ENCODE measurements at regions not wholly inside any gene's neighbourhood (a gene's known extent, or its start where the extent isn't known, plus 50 kb on each side); places are given as distances from the start of the nearest gene placed in this dataset.

DNA sequence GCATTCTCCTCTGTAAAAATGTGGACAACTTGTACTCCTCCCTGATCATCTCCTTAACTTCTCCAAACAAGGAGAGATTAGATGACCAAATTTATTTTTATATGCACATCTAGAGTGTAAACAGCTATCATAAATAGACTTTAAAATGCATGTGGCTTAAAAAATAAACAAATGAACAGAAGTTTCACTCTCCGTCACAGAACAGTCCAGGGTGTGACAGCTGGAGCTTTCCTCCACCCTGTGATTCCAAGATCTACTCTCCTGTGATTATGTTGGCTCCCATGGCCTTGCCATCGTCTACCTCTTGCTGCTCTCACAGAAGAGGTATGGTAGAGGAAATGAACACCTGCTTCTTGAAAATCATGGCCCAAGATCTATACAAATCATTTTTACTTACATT is 560.2 kb downstream of the TOX3 start:
- TF ChIP-seq, protein P1, sequence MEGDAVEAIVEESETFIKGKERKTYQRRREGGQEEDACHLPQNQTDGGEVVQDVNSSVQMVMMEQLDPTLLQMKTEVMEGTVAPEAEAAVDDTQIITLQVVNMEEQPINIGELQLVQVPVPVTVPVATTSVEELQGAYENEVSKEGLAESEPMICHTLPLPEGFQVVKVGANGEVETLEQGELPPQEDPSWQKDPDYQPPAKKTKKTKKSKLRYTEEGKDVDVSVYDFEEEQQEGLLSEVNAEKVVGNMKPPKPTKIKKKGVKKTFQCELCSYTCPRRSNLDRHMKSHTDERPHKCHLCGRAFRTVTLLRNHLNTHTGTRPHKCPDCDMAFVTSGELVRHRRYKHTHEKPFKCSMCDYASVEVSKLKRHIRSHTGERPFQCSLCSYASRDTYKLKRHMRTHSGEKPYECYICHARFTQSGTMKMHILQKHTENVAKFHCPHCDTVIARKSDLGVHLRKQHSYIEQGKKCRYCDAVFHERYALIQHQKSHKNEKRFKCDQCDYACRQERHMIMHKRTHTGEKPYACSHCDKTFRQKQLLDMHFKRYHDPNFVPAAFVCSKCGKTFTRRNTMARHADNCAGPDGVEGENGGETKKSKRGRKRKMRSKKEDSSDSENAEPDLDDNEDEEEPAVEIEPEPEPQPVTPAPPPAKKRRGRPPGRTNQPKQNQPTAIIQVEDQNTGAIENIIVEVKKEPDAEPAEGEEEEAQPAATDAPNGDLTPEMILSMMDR (IDR thresholded peaks at IDR 0.05) = no peak
- TF ChIP-seq POLR2A (IDR thresholded peaks at IDR 0.05) = no peak

Data from breast epithelium (tissue), 3 donors.